C4-2B (cell line): ENCODE measurements at regions not wholly inside any gene's neighbourhood (a gene's known extent, or its start where the extent isn't known, plus 50 kb on each side); places are given as distances from the start of the nearest gene placed in this dataset.

Experiments used
- ZFX ChIP-seq: fragments of 450-650 bp; IDR thresholded peaks from 2 replicates; pipeline ENCODE4 v1.6.1; 2017
- TF ChIP-seq, protein P1 (sequence below): fragments of 450-650 bp; conservative IDR thresholded peaks from 2 replicates; pipeline ENCODE4 v1.5.1; 2017; ENCODE audit warnings: mild to moderate bottlenecking

DNA sequence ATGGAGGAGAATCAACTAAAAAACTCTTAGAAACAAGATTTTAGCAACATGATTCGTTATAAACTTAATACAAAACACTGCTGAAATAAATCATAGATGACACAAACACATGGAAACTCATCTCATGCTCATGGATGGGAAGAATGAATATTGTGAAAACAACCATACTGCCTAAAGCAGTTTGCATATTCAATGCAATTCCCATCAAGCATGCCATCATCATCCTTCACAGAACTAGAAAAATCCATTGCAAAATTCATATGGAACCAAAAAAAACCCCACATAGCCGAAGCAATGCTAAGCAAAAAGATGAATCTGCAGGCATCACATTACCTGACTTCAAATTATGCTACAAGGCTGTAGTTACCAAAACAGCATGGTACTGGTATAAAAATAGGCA lies 1015.8 kb upstream of the GRIA3 start:
- TF ChIP-seq, protein P1, sequence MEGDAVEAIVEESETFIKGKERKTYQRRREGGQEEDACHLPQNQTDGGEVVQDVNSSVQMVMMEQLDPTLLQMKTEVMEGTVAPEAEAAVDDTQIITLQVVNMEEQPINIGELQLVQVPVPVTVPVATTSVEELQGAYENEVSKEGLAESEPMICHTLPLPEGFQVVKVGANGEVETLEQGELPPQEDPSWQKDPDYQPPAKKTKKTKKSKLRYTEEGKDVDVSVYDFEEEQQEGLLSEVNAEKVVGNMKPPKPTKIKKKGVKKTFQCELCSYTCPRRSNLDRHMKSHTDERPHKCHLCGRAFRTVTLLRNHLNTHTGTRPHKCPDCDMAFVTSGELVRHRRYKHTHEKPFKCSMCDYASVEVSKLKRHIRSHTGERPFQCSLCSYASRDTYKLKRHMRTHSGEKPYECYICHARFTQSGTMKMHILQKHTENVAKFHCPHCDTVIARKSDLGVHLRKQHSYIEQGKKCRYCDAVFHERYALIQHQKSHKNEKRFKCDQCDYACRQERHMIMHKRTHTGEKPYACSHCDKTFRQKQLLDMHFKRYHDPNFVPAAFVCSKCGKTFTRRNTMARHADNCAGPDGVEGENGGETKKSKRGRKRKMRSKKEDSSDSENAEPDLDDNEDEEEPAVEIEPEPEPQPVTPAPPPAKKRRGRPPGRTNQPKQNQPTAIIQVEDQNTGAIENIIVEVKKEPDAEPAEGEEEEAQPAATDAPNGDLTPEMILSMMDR = no peak
- no peak for TF ChIP-seq ZFX
